ENCODE measurements at regions not wholly inside any gene's neighbourhood (a gene's known extent, or its start where the extent isn't known, plus 50 kb on each side); places are given as distances from the start of the nearest gene placed in this dataset.
A peak's percentile ranks its signal among the peaks of the same experiment; 100 is the strongest.
"Not testable (repeated sequence)": the region's sequence is repeated elsewhere in the genome, so short reads cannot be mapped to it uniquely, and the experiment has no call there.

DNA sequence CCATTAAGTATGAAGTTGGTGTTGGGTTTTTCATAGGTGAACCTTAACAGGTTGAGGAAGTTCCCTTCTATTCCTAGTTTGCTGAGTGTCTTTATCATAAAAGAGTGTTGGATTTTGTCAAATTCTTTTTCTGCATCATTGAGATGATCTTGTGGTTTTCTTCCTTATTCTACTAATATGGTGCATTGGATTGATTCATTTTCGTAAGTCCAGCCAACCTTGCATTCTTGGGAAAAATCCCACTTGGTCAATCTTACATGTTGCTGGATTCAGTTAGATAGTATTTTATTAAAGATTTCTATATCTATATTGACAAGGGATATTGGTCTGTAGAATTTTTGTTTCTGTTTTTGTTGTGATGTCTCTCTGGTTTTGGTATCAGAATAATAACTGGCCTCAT, 83.7 kb upstream of the C15orf39 start:
- POLR2A ChIA-PET: no interaction called here
- no peak for DNase-seq (ENCODE audit: extremely low spot score)
- TF ChIP-seq LEF1 (IDR thresholded peaks at IDR 0.05; ENCODE audit: borderline replicate concordance) (no peak), TARDBP (IDR thresholded peaks at IDR 0.05) (no peak), CTBP1 (IDR thresholded peaks at IDR 0.05; ENCODE audit: borderline replicate concordance) (no peak), FOXK2 (IDR thresholded peaks at IDR 0.05) (no peak), SP1 (IDR thresholded peaks at IDR 0.05) (no peak), HDGF (IDR thresholded peaks at IDR 0.05; ENCODE audit: borderline replicate concordance) (no peak), FOXM1 (IDR thresholded peaks at IDR 0.05; ENCODE audit: borderline replicate concordance) (no peak), ZNF384 (IDR thresholded peaks at IDR 0.05) (no peak), SUZ12 (IDR thresholded peaks at IDR 0.05) (no peak)
- TF ChIP-seq, protein P1, sequence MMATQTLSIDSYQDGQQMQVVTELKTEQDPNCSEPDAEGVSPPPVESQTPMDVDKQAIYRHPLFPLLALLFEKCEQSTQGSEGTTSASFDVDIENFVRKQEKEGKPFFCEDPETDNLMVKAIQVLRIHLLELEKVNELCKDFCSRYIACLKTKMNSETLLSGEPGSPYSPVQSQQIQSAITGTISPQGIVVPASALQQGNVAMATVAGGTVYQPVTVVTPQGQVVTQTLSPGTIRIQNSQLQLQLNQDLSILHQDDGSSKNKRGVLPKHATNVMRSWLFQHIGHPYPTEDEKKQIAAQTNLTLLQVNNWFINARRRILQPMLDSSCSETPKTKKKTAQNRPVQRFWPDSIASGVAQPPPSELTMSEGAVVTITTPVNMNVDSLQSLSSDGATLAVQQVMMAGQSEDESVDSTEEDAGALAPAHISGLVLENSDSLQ (IDR thresholded peaks at IDR 0.05): no peak
- CTCF ChIA-PET: no interaction called here

DNA sequence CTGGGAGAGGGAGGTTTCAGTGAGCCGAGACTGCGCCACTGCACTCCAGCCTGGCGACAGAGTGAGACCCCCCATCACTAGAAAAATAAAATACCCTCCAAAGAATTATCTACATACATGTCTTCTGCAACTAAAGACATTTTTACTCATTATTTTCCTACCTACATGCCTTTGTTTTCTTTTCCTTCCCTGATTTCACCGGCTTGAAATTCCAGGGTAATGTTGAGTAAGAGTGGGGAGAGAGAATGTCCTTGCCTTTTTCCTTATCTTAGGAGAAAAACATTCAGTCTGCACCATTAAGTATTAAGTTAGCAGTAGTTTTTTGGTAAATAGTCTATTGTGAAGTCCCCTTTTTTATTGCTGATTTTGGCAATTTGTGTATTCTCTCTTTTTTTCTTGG, 82.4 kb upstream of the C15orf39 start:
- CTCF ChIA-PET; DNase-seq (ENCODE audit: extremely low spot score); POLR2A ChIA-PET: not testable (repeated sequence)

DNA sequence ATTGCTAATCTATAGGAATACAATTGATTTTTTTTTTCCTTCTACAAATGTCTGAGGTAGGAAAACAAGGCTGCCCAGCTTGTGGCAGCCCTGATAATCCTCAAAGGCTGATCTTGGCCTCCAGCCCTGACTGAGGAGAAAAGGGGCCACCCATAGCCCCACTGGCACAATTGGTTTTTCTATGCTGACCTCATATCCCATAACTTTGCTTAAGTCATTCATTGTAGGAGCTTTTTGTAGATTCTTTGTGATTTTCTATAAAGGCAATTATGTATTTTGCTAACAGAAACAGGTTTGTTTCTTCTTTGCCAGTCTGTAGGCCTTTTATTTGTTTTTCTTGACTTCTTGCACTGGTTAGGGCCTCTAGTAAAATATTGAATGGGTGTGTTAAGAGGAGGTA, 80.2 kb upstream of the C15orf39 start:
- TF ChIP-seq FOXM1 (IDR thresholded peaks at IDR 0.05; ENCODE audit: borderline replicate concordance): no peak
- TF ChIP-seq NFRKB (IDR thresholded peaks at IDR 0.05): no peak
- TF ChIP-seq ZNF384 (IDR thresholded peaks at IDR 0.05): no peak
- TF ChIP-seq, protein P1 (IDR thresholded peaks at IDR 0.05): no peak
- no peak for TF ChIP-seq ARNT (IDR thresholded peaks at IDR 0.05)
- TF ChIP-seq TARDBP (IDR thresholded peaks at IDR 0.05): no peak
- no peak for TF ChIP-seq ELF4 (IDR thresholded peaks at IDR 0.05)
- no peak for TF ChIP-seq CTBP1 (IDR thresholded peaks at IDR 0.05; ENCODE audit: borderline replicate concordance)
- TF ChIP-seq SUZ12 (IDR thresholded peaks at IDR 0.05): no peak
- TF ChIP-seq SP1 (IDR thresholded peaks at IDR 0.05): no peak
- ChIA-PET POLR2A (interaction anchor here (1.3 to 1.7 kb wide), 2 partner anchors 80 to 82 kb away, joined by 3 to 7 read pairs; partner anchors contain the start of gene C15orf39), CTCF (no interaction called here)
- no peak for DNase-seq (ENCODE audit: extremely low spot score)

DNA sequence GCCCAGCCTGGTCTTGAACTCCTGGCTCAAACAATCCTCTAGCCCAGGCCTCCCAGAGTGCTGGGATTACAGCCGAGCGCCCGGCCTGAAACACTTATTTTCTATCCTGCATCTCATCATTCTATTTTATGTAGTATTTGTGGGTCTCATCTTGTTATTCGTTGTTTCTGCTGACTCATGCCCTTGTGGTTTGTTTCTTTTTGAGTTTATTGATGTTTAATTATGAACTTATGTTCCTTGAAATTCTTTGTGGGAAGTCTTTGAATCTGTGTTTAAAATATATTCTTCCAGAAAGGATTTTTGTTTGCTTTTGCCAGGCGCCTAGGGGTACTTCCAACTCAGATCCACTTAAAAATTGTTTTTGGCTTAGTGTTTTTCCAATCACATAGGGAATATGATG, 78.3 kb upstream of the C15orf39 start:
- DNase-seq (ENCODE audit: extremely low spot score): no peak
- POLR2A ChIA-PET: interaction anchor here (0.7 to 0.9 kb wide), 2 partner anchors 78 to 81 kb away, joined by 3 to 4 read pairs; partner anchors contain the start of gene C15orf39
- CTCF ChIA-PET: no interaction called here
- TF ChIP-seq HDGF (IDR thresholded peaks at IDR 0.05; ENCODE audit: borderline replicate concordance) (no peak), CTBP1 (IDR thresholded peaks at IDR 0.05; ENCODE audit: borderline replicate concordance) (no peak), BHLHE40 (IDR thresholded peaks at IDR 0.05; ENCODE audit: borderline replicate concordance) (no peak), ZNF384 (IDR thresholded peaks at IDR 0.05) (no peak), FOXK2 (IDR thresholded peaks at IDR 0.05) (no peak), SP1 (IDR thresholded peaks at IDR 0.05) (no peak), SUZ12 (IDR thresholded peaks at IDR 0.05) (no peak), TARDBP (IDR thresholded peaks at IDR 0.05) (no peak), ELF4 (IDR thresholded peaks at IDR 0.05) (no peak), LEF1 (IDR thresholded peaks at IDR 0.05; ENCODE audit: borderline replicate concordance) (no peak), NFRKB (IDR thresholded peaks at IDR 0.05) (no peak), L3MBTL2 (conservative IDR thresholded peaks at IDR 0.05) (no peak), FOXM1 (IDR thresholded peaks at IDR 0.05; ENCODE audit: borderline replicate concordance) (no peak), ARNT (IDR thresholded peaks at IDR 0.05) (no peak), FOXA1 (IDR thresholded peaks at IDR 0.05) (no peak)
- TF ChIP-seq, protein P1 (IDR thresholded peaks at IDR 0.05): no peak

DNA sequence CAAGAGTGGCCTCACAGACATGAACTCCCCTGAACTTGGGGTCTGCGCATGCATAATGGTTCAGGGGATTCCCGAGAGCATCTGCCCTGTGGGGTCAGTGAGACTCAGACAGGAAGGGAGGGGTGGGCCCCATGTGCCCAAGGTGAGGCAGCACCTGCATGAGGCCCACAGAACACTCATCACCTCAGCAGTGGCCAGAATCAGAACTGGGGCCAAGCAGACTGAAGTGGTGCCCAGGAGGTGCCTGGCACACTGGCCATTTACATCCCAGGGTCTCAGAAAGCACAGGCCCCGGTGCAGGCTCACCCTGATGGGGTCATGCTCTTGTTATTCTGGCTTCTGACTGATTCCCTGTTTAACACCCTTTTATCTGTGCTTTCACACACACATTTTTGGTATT, 77.4 kb upstream of the C15orf39 start:
- DNase-seq (ENCODE audit: extremely low spot score); CTCF ChIA-PET: not testable (repeated sequence)
- TF ChIP-seq, protein P1 (IDR thresholded peaks at IDR 0.05): 0 out of 2 replicates have a peak, but pooled peaks have one; percentile 6
- POLR2A ChIA-PET: interaction anchor here (0.9 to 2.1 kb wide), 4 partner anchors 16 to 77 kb away, joined by 3 to 9 read pairs (median 5); partner anchors contain the start of gene C15orf39

DNA sequence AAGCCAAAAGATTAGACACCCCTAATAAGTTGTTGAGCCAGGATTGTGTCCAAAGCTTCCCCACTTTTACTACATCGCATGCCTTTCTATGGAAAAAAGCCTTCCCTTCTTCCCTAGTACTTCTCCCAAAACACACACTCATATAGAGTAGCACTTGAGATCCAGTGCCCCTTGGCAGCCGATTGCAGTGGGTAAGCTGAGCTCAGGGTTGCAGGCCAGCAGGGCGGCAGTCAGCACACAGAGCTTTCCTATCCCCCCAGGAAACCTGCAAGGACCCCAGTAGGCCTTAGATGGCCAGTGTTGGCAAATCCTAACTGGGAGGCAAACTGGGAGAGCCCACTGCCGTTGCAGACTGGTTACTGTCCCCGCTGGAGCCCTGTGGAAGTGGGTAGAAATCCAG, 75.7 kb upstream of the C15orf39 start:
- DNase-seq (ENCODE audit: extremely low spot score): no peak
- ChIA-PET CTCF (no interaction called here), POLR2A (interaction anchor here (1.2 to 2.1 kb wide), 5 partner anchors 55 to 76 kb away, joined by 3 to 9 read pairs (median 5); partner anchors contain the start of gene C15orf39)
- TF ChIP-seq BHLHE40 (IDR thresholded peaks at IDR 0.05; ENCODE audit: borderline replicate concordance) (no peak), SUZ12 (IDR thresholded peaks at IDR 0.05) (no peak), NFRKB (IDR thresholded peaks at IDR 0.05) (no peak), HDGF (IDR thresholded peaks at IDR 0.05; ENCODE audit: borderline replicate concordance) (no peak), CTBP1 (IDR thresholded peaks at IDR 0.05; ENCODE audit: borderline replicate concordance) (no peak)
- TF ChIP-seq, protein P1 (IDR thresholded peaks at IDR 0.05): no peak

All from HEK293T (cell line).